GM04504 (cell line): ENCODE measurements at regions not wholly inside any gene's neighbourhood (a gene's known extent, or its start where the extent isn't known, plus 50 kb on each side); places are given as distances from the start of the nearest gene placed in this dataset.

Source experiments
- DNase-seq: peaks from one replicate; pipeline ENCODE4 v3.0.0-alpha.2; 2012; ENCODE audit warnings: low read depth

- DNase-seq, result no peak
Measured at GRCh38 chr6:9942131-9942530, 472.7 kb downstream of the TFAP2A start.

GRCh38 chr6:9938801-9939200, 476.1 kb downstream of the TFAP2A start:
- no peak for DNase-seq

- DNase-seq, result no peak
Measured at GRCh38 chr6:9937031-9937763, 477.7 kb downstream of the TFAP2A start.

DNA sequence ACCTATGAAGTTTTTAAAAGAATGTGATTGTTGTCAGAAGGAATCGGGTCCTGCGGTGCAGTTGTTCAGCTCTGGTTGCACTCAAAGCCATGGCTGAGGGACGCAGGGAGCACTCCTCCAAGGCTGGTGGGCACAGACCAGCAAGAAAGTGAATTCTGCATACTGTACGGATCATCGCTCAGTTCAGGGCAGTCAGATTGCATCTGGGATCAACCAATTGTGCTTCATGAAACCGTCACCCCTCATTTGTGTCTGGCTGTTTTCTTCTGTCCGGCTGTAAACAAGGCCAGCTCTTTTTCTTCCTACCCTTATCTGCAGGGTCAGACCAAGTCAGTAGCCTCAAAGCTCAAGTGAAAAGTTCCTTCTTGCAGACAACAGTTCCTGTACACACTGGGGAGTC, 478.3 kb downstream of the TFAP2A start:
- DNase-seq, result no peak

DNA sequence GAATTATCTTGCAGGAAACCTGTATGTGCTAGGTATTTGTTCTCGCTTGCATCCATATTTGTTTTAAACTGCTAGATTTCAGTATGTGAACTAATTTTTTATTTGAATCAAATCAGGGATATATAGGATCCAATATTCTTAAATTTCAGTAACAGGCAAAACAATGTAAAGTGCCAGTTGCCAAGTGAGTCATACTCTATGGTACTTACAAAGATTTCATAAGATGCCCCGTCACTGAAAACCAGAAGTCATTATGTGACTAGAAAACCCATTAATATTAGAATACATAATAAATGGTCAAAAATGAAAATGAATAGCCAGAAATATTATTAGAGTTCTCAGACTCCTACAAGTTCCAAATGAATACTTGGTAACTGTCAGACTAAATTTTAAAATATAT, 481.2 kb downstream of the TFAP2A start:
- DNase-seq, result no peak

DNA sequence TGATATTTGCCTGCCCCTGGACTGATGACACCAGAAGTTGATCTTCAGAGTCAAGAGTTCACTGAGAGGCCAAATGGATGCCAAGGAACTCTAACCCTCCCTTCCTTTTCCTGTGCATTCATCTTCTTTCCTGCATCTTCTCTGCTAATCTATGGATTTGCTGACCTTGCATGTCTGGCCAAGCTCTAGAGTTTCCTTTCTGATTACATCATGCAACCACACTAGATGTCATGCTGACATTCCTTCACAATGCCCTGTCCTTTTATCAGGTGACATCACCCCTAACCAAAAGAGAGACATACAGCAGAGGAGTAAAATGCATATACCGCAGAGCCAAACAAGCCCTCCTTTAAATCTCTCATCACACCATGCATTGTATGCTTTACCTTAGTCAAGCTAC, 487.6 kb downstream of the TFAP2A start:
- DNase-seq, result no peak

DNA sequence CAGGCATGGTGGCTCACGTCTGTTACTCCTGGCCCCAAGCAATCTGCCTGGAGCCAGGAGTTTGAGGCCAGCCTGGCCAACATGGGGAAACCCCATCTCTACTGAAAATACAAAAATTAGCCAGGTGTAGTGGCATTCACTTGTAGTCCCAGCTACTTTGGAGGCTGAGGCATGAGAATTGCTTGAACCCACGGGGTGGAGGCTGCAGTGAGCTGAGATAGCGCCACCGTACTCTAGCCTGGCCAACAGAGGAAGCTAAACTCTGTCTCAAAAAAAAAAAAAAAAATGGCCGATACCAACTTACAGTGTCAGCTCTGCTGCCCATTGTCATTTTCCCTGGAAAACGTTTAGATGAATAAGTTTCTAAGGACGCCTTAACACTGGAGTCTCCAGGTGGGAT, 489.9 kb downstream of the TFAP2A start:
- DNase-seq, result no peak

DNA sequence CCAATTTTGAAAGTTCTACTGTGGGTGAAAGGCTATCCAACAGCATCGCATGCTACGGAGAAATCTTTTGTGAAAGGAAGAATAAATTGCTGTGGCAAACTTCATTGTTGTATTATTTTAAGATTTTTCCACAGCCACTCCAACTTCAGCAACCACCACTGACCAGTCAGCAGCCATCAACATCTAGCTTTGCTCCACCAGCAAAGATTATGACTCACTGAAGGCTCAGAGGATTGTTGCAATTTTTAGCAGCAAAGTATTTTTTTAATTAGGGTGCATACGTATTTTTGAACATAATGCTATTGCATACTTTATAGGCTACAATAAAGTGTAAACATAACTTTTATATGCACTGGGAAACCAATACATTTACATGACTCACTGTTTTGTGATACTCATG, 493.5 kb downstream of the TFAP2A start:
- no peak for DNase-seq

DNA sequence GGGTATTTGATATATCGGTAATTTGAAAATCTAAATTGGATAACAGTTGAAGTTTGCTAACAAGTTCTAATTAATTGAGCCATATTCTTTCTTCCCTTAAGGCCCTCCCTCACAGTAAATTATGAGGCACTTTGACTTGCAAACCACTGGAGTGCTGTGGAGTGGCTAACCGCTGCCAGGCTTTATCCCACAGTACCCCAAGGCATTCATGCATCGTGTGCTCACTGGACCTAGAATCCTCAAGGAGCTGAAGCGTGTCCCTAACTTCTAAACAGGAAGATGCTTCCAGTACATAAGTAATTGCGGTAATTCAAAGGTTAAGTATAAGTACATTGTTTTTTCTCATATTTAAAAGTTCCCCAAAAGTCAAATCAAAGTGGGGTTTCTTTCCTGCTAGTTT, 499.9 kb downstream of the TFAP2A start:
- DNase-seq, result no peak

- DNase-seq, result no peak
Measured at GRCh38 chr6:9901376-9901775, 513.5 kb downstream of the TFAP2A start.

DNA sequence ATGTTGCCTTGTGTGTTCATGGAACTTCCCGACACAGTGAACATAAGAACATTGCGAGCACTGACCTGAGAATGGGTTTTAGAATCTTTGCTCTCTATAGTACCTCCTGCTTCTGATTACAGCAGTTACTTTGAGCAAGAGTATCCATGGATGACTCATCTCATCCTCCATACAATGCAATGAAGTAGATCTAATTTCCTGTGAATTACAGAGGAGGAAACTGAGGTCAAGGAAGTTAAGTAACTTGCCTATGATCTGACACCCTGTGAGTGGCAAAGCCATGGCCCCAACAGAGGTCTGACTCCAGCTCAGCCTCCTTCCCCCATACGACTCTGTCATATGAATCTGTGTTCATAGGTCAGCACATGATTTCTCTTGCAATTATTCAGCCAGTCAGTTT, 518.1 kb downstream of the TFAP2A start:
- DNase-seq, result no peak

GRCh38 chr6:9890893-9891292, 524.0 kb downstream of the TFAP2A start:
- DNase-seq, result no peak

DNA sequence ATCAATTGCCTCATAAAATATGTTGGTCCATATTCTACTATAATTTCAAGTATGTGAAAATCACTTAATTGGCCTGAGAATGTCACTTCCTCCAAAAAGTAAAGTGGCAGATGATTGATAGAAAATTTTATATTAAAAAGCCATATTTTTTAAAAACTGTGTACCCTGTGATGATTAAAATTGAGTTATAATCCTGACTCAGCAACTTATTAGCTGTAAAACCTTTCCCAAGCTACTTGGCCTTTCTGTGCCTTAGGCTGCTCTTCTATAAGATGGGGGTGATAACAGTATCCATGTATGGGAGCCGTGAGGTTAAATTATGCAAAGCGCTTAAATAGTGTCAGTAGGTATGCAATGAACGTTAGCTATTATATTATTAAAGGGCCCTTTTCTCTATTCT, 524.4 kb downstream of the TFAP2A start:
- DNase-seq, result no peak

GRCh38 chr6:9878535-9878934, 536.3 kb downstream of the TFAP2A start:
- no peak for DNase-seq

DNA sequence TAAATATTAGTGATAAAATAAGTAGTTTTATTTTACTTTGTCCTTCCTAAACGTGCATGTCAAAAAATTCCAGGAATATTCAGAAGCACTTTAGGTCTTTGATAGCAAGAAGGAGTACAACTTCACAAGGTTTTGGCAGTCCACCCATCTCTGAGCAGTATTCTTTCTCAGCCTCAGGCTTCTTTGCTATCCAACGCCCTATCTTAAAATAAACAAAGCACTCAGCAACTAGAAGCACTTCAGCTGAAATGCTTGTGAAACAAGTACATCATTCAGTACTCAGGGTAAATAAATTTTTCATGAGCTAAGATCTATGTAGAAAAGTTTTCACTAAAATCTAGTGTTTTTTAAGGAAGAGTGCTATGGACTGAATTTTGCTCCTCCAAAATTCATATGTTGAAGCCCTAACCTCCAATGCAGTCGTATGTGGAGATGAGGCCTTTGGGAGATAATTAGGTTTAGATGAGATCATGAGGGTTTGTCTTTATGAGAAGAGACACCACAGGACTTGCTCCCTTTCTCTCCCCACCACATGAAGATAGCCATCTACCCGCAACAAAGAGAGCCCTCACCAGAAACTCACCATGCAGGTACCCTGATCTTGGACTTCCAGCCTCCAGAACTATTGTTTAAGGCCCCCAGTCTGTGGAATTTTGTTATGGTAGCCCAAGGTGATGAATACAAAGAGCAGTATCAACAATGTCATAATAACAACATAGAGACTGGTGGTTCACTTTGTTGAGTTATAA, 539.1 kb downstream of the TFAP2A start:
- no peak for DNase-seq

DNA sequence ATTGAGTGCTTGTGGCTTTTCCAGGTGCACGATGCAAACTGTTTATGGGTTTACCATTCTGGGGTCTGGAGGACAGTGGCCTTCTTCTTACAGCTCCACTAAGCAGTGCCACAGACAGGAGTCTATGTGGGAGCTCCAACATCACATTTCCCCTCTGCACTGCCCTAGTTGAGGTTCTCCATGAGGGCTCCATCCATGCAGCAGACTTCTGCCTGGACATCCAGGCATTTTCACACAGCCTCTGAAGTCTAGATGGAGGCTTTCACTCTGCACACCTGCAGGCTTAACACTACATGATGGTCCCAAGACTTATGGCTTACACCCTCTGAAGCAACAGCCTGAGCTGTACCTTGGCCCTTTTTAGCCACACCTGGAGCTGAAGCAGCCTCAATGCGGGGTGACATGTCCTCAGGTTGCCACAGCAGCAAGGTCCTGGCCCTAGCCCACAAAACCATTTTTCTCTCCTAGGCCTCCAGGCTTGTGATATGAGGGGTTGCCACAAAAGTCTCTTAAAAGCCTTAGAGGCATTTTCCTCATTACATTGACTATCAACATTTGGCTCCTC, 552.2 kb downstream of the TFAP2A start:
- no peak for DNase-seq

GRCh38 chr6:9851541-9852380, 563.1 kb downstream of the TFAP2A start:
- DNase-seq, result no peak

DNA sequence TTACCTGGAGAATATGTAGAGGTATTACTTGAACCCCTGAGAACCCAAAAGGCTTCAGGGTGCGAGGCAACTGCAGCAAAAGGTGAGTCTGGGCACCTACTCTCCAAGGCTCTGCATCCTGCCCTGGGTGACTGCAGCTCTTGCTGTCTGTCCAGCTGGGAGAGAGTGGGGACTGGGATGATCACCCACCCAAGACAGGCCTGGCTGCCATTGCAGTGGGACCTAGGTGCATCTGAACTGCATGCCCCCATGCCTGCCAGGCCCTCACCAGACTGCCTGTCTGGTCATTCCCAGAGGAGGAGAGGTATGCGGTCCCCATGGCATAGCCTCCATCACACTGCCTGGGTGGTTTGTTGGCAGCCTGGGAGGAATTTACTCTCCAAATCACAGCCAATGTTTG, 563.9 kb downstream of the TFAP2A start:
- DNase-seq, result no peak

DNA sequence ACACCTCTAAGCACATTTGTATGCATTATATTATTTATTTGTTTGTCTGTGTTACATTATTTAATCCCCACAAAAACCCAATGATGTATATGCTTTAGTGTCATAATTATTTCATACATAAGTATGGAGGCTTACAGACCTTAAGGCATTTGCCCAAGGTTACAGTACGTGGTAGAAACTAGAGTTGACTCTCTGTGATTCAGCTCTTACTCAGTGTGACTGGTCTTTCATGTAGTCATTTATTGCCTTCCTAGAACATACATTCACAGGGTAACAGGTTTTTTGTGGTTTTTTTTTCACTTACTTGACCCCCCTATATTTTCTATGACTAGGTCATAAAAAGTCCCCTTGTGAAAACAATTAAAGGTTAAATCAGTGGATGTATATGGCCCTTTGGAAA, 566.8 kb downstream of the TFAP2A start:
- DNase-seq, result no peak

- no peak for DNase-seq
Measured at GRCh38 chr6:9841886-9842725, 572.8 kb downstream of the TFAP2A start.

- DNase-seq, result no peak
Measured at GRCh38 chr6:9834233-9834632, 580.6 kb downstream of the TFAP2A start.

DNA sequence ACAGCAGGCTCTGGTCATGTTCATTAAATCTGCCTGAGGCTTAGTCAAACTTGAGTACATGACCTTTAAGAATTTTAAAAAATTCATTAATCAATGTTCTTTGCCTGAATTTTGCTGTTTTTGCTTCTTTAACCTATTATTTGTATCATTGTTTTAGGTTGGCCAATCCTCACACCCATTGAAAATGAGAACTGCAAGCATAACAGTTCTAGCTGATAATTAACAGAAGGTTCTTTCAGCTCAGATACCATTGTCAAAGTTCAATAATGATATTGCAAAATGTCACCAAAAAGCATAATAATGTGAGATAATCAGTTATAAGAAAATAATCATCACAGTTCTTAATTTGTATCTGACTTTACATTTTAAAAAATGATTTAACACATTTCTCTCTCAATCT, 583.1 kb downstream of the TFAP2A start:
- no peak for DNase-seq
